Temporal lobe (tissue), 1 donor: ENCODE measurements at regions not wholly inside any gene's neighbourhood (a gene's known extent, or its start where the extent isn't known, plus 50 kb on each side); places are given as distances from the start of the nearest gene placed in this dataset. TPM values are rescaled to one million over a fixed set of nuclear protein-coding genes. Genes with fewer than 3 reads are reported as not detected.

Experiments
- small RNA-seq: library from RNA; depleted of rRNA; stranded (forward); fragments of <200 nt; gene quantifications from one replicate; pipeline ENCODE3, GENCODE V24; 2014; ENCODE audit warnings: low replicate concordance

Small RNA genes lying in the stretch of these regions (small RNA-seq; reads per million reads assigned to genes)
- gene RF00012, result not detected
